Ishikawa (cell line): ENCODE measurements at regions not wholly inside any gene's neighbourhood (a gene's known extent, or its start where the extent isn't known, plus 50 kb on each side); places are given as distances from the start of the nearest gene placed in this dataset.

Experiments
- CEBPB ChIP-seq: IDR thresholded peaks from 2 replicates; pipeline ENCODE4 v1.6.1; 2012
- EP300 ChIP-seq: IDR thresholded peaks from 2 replicates; pipeline ENCODE4 v1.6.1; 2012; ENCODE audit warnings: borderline replicate concordance
- FOXM1 ChIP-seq: IDR thresholded peaks from 2 replicates; pipeline ENCODE4 v1.6.1; 2012; ENCODE audit warnings: low read depth, borderline replicate concordance
- TAF1 ChIP-seq: IDR thresholded peaks from 2 replicates; pipeline ENCODE4 v1.6.1; 2012; ENCODE audit warnings: low read depth, mild to moderate bottlenecking
- TEAD4 ChIP-seq: IDR thresholded peaks from 2 replicates; pipeline ENCODE4 v1.6.1; 2012
- TF ChIP-seq, protein P1 (sequence below): IDR thresholded peaks from 2 replicates; pipeline ENCODE4 v1.6.1; 2012; ENCODE audit warnings: low read depth, mild to moderate bottlenecking

DNA sequence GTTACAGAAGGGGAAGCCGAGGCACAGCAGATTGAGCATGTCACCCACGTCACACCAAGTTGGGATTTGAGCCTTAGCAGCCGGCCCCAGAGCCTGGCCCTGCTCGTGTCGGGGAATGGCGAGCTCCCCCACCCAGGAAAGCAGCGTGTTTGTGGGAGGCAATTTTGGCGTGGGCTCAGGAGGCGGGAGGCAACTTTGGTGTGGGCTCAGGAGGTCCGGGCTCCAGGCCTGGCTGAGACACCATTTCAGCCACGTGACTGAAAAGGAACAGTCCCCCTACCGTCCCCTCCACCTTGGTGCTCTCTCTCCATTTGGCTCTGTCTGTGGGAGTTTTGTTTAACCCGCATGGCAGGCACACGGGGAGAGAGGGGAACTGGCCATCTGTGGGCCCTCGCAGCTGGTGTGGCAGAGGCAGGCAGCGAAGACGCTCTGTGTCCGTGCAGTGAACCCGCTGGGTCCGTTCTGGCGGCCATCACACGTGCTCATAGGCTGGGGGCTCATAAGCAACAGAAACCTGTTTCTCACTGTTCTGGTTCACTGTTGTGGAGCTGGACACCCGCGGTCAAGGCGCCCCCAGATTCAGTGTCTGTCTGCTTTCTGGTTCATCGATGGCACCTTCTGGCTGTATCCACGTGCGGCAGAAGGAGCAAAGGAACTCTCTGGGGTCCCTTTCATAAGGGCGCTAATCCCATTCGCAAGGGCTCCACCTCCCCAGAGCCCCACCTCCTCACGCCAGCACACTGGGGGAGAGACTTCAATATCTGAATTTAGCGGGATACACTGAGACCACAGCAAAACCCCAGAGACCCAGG lies 110.2 kb downstream of the CRYAA start:
- TF ChIP-seq FOXM1, result no peak
- TF ChIP-seq CEBPB, result no peak
- TF ChIP-seq, protein P1, sequence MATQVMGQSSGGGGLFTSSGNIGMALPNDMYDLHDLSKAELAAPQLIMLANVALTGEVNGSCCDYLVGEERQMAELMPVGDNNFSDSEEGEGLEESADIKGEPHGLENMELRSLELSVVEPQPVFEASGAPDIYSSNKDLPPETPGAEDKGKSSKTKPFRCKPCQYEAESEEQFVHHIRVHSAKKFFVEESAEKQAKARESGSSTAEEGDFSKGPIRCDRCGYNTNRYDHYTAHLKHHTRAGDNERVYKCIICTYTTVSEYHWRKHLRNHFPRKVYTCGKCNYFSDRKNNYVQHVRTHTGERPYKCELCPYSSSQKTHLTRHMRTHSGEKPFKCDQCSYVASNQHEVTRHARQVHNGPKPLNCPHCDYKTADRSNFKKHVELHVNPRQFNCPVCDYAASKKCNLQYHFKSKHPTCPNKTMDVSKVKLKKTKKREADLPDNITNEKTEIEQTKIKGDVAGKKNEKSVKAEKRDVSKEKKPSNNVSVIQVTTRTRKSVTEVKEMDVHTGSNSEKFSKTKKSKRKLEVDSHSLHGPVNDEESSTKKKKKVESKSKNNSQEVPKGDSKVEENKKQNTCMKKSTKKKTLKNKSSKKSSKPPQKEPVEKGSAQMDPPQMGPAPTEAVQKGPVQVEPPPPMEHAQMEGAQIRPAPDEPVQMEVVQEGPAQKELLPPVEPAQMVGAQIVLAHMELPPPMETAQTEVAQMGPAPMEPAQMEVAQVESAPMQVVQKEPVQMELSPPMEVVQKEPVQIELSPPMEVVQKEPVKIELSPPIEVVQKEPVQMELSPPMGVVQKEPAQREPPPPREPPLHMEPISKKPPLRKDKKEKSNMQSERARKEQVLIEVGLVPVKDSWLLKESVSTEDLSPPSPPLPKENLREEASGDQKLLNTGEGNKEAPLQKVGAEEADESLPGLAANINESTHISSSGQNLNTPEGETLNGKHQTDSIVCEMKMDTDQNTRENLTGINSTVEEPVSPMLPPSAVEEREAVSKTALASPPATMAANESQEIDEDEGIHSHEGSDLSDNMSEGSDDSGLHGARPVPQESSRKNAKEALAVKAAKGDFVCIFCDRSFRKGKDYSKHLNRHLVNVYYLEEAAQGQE, result no peak
- no peak for TF ChIP-seq TAF1
- no peak for TF ChIP-seq TEAD4
- no peak for TF ChIP-seq EP300
